A673 (cell line): ENCODE measurements at regions not wholly inside any gene's neighbourhood (a gene's known extent, or its start where the extent isn't known, plus 50 kb on each side); places are given as distances from the start of the nearest gene placed in this dataset.
"Not testable (repeated sequence)": the region's sequence is repeated elsewhere in the genome, so short reads cannot be mapped to it uniquely, and the experiment has no call there.

Source experiments
- EZH2 ChIP-seq: fragments of 200-600 bp; sonication (generic); IDR thresholded peaks from 2 replicates; pipeline ENCODE4 v1.6.1; 2017; ENCODE audit warnings: borderline replicate concordance, low read depth, mild to moderate bottlenecking, mixed read lengths, antibody characterized with exemption, low read length; ENCODE audit not compliant: poor library complexity, severe bottlenecking
- TF ChIP-seq, protein P1 (sequence below): fragments of 300-800, 200-600 bp; sonication (generic); conservative IDR thresholded peaks from 2 replicates; pipeline ENCODE4 v1.5.1; 2017; ENCODE audit warnings: low read depth, mild to moderate bottlenecking, antibody characterized with exemption, low read length, moderate library complexity, mixed read lengths

DNA sequence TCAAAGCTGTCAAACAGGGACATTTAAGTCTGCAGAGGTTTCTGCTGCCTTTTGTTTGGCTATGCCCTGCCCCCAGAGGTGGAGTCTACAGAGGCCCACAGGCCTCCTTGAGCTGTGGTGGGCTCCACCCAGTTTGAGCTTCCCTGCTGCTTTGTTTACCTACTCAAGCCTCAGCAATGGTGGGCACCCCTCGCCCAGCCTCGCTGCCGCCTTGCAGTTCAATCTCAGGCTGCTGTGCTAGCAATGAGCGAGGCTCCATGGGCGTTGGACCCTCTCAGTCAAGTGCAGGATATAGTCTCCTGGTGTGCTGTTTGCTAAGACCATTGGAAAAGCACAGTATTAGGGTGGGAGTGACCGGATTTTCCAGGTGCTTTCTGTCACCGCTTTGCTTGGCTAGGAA lies 477.6 kb upstream of the IL12A start:
- TF ChIP-seq, protein P1, sequence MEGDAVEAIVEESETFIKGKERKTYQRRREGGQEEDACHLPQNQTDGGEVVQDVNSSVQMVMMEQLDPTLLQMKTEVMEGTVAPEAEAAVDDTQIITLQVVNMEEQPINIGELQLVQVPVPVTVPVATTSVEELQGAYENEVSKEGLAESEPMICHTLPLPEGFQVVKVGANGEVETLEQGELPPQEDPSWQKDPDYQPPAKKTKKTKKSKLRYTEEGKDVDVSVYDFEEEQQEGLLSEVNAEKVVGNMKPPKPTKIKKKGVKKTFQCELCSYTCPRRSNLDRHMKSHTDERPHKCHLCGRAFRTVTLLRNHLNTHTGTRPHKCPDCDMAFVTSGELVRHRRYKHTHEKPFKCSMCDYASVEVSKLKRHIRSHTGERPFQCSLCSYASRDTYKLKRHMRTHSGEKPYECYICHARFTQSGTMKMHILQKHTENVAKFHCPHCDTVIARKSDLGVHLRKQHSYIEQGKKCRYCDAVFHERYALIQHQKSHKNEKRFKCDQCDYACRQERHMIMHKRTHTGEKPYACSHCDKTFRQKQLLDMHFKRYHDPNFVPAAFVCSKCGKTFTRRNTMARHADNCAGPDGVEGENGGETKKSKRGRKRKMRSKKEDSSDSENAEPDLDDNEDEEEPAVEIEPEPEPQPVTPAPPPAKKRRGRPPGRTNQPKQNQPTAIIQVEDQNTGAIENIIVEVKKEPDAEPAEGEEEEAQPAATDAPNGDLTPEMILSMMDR, result not testable (repeated sequence)
- TF ChIP-seq EZH2, result not testable (repeated sequence)
